Stimulated activated CD8-positive, alpha-beta memory T cell treated with anti-CD3 and anti-CD28 coated beads, Interleukin-7, amount 100 ng/mL, for 48 hours (primary cell): ENCODE measurements at regions not wholly inside any gene's neighbourhood (a gene's known extent, or its start where the extent isn't known, plus 50 kb on each side); places are given as distances from the start of the nearest gene placed in this dataset.

ENCODE experiments used
- DNase-seq, 2 donors: peaks; one replicate each; pipeline ENCODE4 v3.0.0-alpha.2; 2020; ENCODE audit warnings: low read depth in 1 of 2; ENCODE audit errors: extremely low read depth in 1 of 2

GRCh38 chrX:13110433-13111324, 66.3 kb upstream of the FAM9C start:
- no peak for DNase-seq

DNA sequence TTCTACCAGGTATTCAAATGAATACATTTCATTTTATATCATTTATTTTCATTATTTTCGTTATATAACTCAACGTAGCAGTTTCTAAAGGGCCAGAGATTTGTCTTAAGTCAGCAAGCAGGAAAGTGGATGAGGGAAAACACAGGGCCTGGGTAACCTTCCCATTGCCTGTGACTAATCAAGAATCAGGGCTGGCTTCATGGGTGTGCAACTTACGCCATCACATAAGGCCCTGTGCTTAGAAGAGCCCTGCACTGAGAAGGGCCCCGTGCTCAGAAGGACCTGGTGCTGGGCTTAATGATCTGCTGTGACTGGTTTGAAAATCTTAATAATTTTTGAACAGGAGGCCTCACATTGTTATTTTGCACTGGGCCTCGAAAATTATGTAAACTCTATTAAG, 65.4 kb upstream of the FAM9C start:
- no peak for DNase-seq

GRCh38 chrX:13103914-13104274, 59.5 kb upstream of the FAM9C start:
- DNase-seq: no peak

DNA sequence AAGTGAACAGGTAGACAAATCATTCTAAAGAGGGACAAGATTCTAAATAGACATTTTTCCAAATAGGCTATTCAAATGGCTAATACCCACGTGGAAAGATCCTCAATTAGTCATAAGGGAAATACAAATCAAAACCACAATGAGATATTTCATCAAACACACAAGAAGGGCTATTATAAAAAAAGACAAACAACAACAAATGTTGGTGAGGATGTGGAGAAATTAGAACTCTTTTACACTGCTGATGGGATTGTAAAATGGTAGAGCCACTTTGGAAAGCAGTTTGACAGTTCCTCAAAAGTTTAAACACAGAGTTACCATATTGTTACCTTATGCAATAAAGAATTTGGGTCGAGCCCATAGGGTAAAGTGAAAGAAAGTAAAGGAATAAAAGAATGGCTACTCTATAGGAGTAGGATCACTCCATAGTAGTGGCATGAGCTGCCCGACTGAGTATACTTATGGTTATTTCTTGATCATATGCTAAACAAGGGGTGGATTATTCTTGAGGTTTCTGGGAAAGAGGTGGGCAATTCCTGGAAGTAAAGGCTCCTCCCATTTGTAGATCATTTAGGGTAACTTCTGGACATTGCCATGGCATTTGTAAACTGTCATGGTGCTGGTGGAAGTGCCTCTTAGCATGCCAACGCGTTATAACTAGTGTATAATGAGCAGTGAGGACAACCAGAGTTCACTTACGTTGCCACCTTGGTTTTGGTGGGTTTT, 58.9 kb upstream of the FAM9C start:
- no peak for DNase-seq

DNA sequence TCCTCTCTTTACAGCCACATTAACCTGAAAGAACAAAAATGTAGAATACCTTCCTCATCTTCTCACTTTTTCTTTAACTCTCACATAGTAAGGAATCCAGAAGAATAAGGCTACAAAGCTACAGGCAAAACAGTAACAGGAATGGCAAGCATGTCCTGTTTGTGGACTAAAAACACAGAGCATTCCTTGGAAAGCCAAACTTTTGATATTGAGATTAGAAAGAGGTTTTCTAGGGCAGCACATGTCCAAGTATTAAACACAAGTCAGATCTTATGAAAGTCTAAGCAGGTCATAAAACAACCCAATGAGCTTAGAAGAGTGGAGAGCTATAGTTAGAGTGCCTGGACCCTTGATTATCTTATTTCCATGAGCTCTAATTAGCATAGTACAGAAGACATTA, 58.2 kb upstream of the FAM9C start:
- DNase-seq: no peak

- DNase-seq: no peak
These were observed 57.2 kb upstream of the FAM9C start for GRCh38 chrX:13101441-13102139.

DNA sequence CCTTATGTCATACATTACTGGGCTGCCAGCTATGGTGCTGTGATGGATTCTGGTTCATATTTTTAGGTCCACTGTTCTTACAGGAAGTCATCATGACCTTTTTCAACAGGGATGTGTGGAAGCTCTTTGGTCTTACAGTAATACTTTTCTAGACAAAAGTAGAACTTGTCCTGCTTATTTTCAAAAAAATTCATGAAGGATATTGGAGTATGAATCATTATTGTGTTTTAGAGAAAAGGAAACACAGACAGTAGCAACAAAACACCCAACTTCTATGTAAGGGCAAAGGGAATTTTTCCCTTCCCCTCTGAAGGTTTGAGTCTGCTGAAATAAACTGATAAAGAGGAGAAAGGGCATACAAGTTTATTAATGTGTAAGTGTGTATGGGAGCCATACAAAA, 54.7 kb upstream of the FAM9C start:
- no peak for DNase-seq

DNA sequence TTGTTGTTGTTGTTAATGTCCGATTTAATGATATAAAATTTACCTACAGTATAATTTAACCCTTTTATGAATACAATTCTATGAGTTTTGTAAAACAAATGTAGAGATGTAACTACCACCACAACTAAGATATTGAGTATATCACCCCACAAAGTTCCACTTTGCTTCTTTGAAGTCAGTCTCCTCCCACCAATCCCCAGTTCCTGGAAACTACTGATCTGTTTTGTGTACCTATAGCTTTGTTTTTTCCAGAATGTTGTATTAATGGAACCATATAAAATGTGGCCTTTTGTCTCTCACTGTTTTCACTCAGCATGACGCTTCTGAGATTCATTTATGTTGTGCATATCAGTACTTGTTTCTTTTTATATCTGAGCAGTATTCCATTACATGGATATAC, 52.3 kb upstream of the FAM9C start:
- no peak for DNase-seq

DNA sequence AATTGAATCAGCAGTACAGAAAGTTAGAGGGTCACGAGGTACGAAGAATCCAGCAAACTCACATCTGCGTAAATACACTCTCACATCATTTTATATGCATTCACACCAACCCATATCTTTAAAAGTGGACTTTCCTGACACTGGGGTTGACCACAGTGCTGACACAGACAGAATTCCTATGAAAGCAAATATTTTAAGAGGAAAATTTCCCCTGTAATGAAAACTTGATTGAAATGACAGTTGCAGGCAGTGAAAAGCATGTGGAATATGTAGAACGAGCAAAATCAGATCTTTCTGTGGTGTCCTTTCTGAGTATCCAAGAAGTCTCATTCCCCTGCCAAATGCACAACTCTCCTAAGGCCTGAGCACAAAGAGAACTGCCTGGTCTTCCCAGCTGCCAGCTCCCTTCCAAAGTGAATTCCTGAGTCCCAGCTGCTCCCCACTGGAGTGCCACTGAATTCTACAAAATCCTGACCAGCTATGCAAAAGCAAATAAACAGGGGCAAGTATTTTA, 50.5 kb upstream of the FAM9C start:
- no peak for DNase-seq

DNA sequence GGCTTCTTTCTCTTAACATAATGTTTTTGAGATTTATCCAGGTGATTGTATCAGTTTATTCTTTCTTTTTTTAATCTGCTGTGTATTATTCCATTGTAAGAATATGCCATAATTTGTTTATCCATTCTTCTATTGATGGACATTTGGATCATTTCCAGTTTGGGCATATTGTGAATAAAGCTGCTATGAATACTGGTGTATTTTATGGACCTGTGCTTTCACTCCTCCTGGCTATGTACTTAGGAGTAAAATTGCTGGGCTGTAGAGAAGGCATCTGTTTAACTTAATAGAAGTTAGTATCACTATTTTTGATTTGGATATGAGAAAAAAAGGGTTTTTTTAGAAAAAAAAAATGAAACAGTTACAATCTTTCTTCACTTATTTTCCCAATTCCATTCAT, 50.0 kb upstream of the FAM9C start:
- DNase-seq: no peak
